GM06990 (cell line): ENCODE measurements at regions not wholly inside any gene's neighbourhood (a gene's known extent, or its start where the extent isn't known, plus 50 kb on each side); places are given as distances from the start of the nearest gene placed in this dataset.

Experiments used
- DNase-seq: peaks from one replicate; pipeline ENCODE4 v3.0.0-alpha.2; 2011; ENCODE audit not compliant: insufficient read length; ENCODE audit errors: extremely low read depth
- H3K27me3 ChIP-seq: replicated peaks from 2 replicates; pipeline ENCODE4 v1.6.0; 2011; ENCODE audit warnings: low read length; ENCODE audit not compliant: control insufficient read depth, insufficient read depth
- H3K36me3 ChIP-seq: 2 replicates; pipeline ENCODE4 v1.5.1; 2011; ENCODE audit warnings: low read length; ENCODE audit not compliant: control insufficient read depth, insufficient read depth
- H3K4me3 ChIP-seq: replicated peaks from 2 replicates; pipeline ENCODE4 v1.5.1; 2011; ENCODE audit warnings: low read depth, mild to moderate bottlenecking, control low read depth, low read length
- TF ChIP-seq, protein P1 (sequence below): IDR thresholded peaks from 2 replicates; pipeline ENCODE4 v1.5.1; 2011; ENCODE audit warnings: low read length, control low read depth, mild to moderate bottlenecking, inconsistent platforms; ENCODE audit not compliant: insufficient read depth, poor library complexity, severe bottlenecking

DNA sequence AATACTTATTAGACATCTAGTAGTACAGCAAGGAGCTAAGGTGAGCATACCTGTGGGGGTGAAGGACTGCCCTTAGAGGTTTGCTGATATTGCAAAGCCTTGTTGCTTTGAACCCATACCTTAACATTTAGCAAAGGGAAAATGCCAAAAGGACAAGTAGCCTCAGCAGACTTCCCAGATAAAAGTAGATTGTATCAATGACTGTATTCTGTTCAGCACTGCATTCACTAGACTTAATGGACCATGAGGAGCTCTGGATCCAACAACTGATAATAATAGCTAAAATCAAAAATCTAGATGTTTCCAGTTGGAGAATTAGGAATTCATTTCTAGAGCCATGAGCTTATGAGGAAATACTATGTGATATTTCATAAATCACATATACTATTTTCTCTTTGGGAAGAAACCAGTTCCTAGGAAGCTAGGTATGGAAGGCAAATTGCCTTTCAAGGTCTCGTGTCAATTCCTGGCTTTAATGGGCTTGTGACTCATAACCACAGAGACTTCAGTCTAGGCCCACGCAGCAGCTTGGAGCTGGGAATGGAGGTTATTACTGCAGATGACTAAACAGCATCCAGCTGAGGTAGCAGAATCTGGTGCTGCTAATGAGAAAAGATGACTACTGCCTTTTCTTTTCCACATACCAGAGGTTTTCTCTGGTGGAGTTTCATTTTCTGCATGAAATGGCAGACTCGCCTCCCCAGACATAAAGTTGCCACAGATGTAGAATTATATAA, 191.2 kb upstream of the NABP1 start:
- no peaks in the 10 kb centered on the region for H3K36me3 ChIP-seq
- no peaks in the 10 kb centered on the region for H3K27me3 ChIP-seq
- no peak overlapping the region for H3K4me3 ChIP-seq
- no peak for DNase-seq
- TF ChIP-seq, protein P1, sequence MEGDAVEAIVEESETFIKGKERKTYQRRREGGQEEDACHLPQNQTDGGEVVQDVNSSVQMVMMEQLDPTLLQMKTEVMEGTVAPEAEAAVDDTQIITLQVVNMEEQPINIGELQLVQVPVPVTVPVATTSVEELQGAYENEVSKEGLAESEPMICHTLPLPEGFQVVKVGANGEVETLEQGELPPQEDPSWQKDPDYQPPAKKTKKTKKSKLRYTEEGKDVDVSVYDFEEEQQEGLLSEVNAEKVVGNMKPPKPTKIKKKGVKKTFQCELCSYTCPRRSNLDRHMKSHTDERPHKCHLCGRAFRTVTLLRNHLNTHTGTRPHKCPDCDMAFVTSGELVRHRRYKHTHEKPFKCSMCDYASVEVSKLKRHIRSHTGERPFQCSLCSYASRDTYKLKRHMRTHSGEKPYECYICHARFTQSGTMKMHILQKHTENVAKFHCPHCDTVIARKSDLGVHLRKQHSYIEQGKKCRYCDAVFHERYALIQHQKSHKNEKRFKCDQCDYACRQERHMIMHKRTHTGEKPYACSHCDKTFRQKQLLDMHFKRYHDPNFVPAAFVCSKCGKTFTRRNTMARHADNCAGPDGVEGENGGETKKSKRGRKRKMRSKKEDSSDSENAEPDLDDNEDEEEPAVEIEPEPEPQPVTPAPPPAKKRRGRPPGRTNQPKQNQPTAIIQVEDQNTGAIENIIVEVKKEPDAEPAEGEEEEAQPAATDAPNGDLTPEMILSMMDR = no peak

DNA sequence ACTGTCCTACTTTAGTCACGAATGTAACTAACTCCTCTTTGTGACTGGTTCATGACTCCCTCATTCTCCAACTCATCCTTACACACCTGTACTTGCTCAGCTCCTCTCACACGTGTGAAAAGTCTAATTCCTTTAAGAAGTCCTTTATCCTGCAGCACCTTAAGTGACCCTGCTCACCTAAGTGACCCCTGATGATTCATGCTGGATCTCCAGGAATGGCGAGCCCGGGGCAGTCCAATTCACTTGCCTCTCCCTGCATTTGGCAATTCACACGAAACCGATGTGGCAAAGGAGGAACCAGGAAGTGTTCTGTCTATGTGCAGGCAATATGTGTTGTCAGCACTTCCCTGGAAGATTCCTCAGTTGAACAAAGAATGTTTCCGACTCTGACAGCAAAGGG, 189.8 kb upstream of the NABP1 start:
- H3K36me3 ChIP-seq = no peaks in the 10 kb centered on the region
- TF ChIP-seq, protein P1 = no peak
- DNase-seq = no peak
- no peaks in the 10 kb centered on the region for H3K27me3 ChIP-seq
- H3K4me3 ChIP-seq = no peak overlapping the region

DNA sequence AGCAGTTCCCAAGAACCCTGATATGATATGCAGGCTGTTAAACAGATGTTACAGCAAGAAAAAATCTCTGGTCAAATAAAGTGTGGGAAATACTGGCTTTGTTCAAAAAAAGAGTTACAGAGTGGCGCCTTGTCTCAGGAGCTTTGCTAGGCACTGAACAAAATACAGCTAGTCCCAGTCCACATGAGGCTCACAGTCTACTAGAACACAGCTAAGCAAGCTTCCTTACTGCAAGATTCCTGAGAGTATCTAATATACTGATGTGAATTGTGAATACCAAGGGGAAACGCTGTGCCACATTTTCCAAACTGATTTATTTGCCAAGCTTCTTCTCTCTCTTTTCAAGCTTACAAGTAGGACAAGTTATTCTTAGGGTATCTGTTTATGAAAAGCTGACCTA, 188.8 kb upstream of the NABP1 start:
- no peaks in the 10 kb centered on the region for H3K36me3 ChIP-seq
- TF ChIP-seq, protein P1 = no peak
- H3K4me3 ChIP-seq = no peak overlapping the region
- no peaks in the 10 kb centered on the region for H3K27me3 ChIP-seq
- no peak for DNase-seq

DNA sequence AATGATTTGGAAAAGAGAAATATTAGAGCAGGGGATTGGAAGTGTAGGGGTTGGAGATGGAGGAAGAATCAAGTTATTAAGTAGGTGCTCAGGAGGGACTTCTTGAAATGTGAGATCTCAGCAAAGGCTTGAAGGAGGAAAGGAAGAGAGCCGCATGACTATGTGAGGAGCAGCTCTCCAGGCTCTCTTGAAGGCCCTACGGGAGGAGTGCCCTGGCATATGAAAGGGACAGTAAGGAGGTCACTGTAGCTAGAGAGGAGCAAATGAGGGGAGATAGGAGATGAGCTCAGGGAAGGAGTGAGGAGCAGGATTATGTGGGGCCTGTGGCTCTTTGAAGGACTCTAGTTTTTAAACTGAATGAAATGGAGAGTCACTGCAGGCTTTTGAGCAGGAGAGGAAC, 181.1 kb upstream of the NABP1 start:
- TF ChIP-seq, protein P1 = no peak
- no peaks in the 10 kb centered on the region for H3K36me3 ChIP-seq
- no peak overlapping the region for H3K4me3 ChIP-seq
- no peak for DNase-seq
- H3K27me3 ChIP-seq = no peaks in the 10 kb centered on the region

DNA sequence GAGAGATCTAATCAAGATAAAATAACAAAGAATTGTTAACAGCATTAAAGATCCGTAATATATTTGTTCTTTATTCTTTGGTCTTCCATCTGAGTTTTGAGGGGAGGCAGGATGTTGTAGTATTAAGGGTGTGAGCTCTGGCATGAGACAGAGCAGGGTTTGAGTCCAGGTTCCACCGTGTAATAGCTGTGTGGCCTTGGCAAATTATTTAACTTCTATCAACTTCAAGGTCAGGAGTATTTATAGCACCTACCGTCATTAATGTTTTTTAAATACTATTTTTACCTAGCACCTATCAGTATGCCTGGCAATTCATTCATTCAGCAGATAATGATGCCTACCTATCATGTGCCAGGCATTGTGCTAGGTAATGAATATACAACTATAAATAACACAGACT, 180.1 kb upstream of the NABP1 start:
- TF ChIP-seq, protein P1 = no peak
- no peak for DNase-seq
- Histone ChIP-seq H3K4me3 (no peak overlapping the region), H3K27me3 (no peaks in the 10 kb centered on the region), H3K36me3 (no peaks in the 10 kb centered on the region)

DNA sequence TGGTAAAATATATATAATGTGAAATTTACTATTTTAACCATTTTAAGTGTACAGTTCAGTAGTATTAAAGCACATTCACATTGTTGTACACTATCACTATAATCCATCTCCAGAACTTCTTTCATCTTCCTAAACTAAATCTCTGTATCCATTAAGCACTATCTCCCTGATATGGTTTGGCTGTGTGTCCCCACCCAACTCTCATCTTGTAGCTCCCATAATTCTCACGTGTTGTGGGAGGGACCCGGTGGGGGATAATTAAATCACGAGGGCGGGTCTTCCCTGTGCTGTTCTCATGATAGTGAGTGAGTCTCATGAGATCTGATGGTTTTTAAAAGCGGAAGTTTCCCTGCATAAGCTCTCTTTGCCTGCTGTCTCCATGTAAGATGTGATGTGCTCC, 178.9 kb upstream of the NABP1 start:
- TF ChIP-seq, protein P1 = no peak
- no peak for DNase-seq
- Histone ChIP-seq H3K4me3 (no peak overlapping the region), H3K27me3 (no peaks in the 10 kb centered on the region), H3K36me3 (no peaks in the 10 kb centered on the region)
